ENCODE measurements at regions not wholly inside any gene's neighbourhood (a gene's known extent, or its start where the extent isn't known, plus 50 kb on each side); places are given as distances from the start of the nearest gene placed in this dataset.
A peak's percentile ranks its signal among the peaks of the same experiment; 100 is the strongest.

DNA sequence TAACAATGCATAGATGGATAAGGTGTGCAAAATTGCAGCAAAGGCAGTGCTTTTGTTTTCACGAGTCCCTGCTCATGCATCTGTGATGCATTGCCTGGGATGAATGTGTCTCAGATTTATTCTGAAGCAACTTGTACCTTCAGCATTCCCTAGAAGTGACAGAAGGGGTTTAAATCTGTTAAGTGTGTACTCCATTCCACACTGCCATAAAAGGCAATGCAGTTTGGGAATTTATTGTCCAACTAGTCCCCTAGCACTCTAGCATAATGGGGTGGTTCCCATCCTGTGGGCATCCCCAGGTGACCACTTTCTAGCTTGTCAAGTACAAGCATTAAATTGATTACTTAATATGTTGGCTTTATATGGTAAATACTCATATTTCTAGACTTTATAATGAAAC is 306.5 kb upstream of the CBLB start:
- Histone ChIP-seq H3K27me3 (ENCODE audit: insufficient read depth in 3 of 3, low read length in 2 of 3) (peaks cover 0 to 1% (median 0%) of the 10 kb centered on the region in 3 donors), H3K27ac (no peak overlapping the region), H3K9me3 (no peaks in the 10 kb centered on the region), H3K4me1 (no peaks in the 10 kb centered on the region), H3K36me3 (ENCODE audit: insufficient read depth in 1 of 2, low read depth in 1 of 2) (no peaks in the 10 kb centered on the region), H3K4me3 (no peak overlapping the region)
- TF ChIP-seq, protein P1, sequence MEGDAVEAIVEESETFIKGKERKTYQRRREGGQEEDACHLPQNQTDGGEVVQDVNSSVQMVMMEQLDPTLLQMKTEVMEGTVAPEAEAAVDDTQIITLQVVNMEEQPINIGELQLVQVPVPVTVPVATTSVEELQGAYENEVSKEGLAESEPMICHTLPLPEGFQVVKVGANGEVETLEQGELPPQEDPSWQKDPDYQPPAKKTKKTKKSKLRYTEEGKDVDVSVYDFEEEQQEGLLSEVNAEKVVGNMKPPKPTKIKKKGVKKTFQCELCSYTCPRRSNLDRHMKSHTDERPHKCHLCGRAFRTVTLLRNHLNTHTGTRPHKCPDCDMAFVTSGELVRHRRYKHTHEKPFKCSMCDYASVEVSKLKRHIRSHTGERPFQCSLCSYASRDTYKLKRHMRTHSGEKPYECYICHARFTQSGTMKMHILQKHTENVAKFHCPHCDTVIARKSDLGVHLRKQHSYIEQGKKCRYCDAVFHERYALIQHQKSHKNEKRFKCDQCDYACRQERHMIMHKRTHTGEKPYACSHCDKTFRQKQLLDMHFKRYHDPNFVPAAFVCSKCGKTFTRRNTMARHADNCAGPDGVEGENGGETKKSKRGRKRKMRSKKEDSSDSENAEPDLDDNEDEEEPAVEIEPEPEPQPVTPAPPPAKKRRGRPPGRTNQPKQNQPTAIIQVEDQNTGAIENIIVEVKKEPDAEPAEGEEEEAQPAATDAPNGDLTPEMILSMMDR (IDR thresholded peaks at IDR 0.05) = no peak
- 76 to 92% (median 83%) methylated on average over 1 of the region's 1 CpG for WGBS, 3 donors
- intact Hi-C loops (cut with DNase I) = no loop called here
- no peak for ATAC-seq
- no peak for DNase-seq

DNA sequence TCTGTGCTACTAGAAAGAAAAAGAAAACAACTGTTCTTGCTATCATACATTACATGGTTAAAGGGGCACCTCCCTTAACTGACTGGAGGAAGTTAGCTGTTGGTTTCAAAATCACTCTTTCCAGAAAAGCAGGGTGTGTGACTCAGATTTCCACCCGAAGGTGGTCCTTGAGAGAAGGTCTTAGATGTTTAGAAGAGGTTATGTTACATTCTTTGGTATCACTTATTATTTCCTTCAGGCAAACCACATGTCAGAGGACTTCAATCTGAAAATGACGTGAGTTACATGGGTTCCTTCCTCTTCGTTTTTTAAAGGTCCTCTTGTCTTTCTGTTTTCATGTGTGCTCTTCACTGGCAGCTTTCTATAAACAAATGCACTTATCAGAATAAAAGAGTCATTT is 307.9 kb upstream of the CBLB start:
- Histone ChIP-seq H3K4me3 (no peak overlapping the region), H3K27ac (no peak overlapping the region), H3K36me3 (ENCODE audit: insufficient read depth in 1 of 2, low read depth in 1 of 2) (no peaks in the 10 kb centered on the region), H3K27me3 (ENCODE audit: insufficient read depth in 3 of 3, low read length in 2 of 3) (peaks cover 0 to 1% (median 0%) of the 10 kb centered on the region in 3 donors), H3K4me1 (no peaks in the 10 kb centered on the region), H3K9me3 (no peaks in the 10 kb centered on the region)
- DNase-seq (no peak), ATAC-seq (no peak)
- TF ChIP-seq, protein P1 (IDR thresholded peaks at IDR 0.05) = no peak
- WGBS, 3 donors = 39 to 51% (median 40%) methylated on average over 3 of the region's 3 CpGs
- intact Hi-C loops (cut with DNase I) = no loop called here

DNA sequence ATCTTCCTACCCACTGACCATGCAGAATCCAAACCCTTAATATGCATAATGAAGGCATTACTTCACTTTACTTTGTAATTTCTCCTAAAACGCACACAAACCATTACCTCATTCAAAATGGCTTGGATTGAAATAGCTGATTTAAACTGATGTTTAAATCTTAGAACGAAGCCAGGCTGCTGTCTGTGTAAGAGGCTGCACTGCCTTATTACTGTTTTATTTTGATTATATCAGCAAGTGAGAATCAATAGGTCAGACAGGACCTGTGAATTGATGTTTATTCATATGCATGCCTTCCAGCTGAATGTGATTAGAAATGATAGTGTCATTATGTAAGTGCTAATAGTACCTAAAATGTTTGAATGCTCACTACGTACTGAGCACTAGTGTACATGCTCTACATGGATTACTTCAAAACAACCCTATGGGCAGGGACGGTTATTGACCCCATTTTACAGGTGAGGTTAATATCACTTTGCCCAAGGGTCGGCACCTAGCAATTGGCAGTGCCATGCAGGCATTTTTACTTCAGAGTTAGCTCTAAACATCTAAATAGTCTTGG is 314.2 kb upstream of the CBLB start:
- Histone ChIP-seq H3K4me1 (peaks cover 17% of the 10 kb centered on the region), H3K36me3 (ENCODE audit: insufficient read depth in 1 of 2, low read depth in 1 of 2) (no peaks in the 10 kb centered on the region), H3K9me3 (no peaks in the 10 kb centered on the region), H3K27ac (peak overlapping the region; percentile 81), H3K27me3 (ENCODE audit: insufficient read depth in 3 of 3, low read length in 2 of 3) (peaks cover 0 to 1% (median 0%) of the 10 kb centered on the region in 3 donors), H3K4me3 (no peak overlapping the region)
- TF ChIP-seq, protein P1 (IDR thresholded peaks at IDR 0.05) = no peak
- 83 to 91% (median 86%) methylated on average over 5 of the region's 5 CpGs for WGBS, 3 donors
- ATAC-seq (no peak), DNase-seq (no peak)
- intact Hi-C loops (cut with DNase I) = loop anchor here in 1 of 2 donors (10.0 kb wide), 1 partner anchor 282 kb away; no protein-coding TSS in a partner anchor

DNA sequence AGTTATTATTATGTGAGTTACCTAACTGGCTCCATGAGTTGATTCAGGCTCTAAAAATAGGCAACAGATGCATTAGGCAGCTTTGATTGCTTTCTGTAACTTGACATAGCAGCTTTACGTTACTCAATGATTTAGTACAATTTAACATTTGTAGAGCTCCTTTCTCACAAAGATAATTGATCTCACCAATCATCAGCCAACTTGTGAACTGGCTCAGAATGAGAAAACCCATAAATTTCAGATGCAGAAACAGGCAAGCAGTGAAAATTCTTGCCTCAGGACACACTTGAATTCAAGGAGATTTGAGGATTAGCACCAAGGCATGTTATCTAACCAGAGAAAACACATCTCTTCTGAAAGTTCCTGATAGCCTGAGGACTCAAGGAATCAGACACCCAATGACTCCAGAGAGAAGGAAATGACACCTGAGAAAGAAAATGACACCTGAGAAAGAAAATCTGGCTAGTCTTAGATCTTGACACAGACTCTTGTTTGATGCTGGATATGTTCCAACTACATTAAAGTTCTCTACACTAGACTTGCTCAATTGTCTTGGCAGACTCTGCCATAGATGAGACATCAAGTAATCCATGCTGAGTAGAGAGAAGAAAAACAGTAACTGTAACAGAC is 315.1 kb upstream of the CBLB start:
- Histone ChIP-seq H3K27ac (peak overlapping the region; percentile 81), H3K4me3 (no peak overlapping the region), H3K36me3 (ENCODE audit: insufficient read depth in 1 of 2, low read depth in 1 of 2) (no peaks in the 10 kb centered on the region), H3K9me3 (no peaks in the 10 kb centered on the region), H3K4me1 (peaks cover 17% of the 10 kb centered on the region), H3K27me3 (ENCODE audit: insufficient read depth in 3 of 3, low read length in 2 of 3) (peaks cover 0 to 1% (median 0%) of the 10 kb centered on the region in 3 donors)
- DNase-seq (no peak), ATAC-seq (peak in 3 of 4 donors; percentile 83 to 92 (median 89))
- intact Hi-C loops (cut with DNase I) = loop anchor here in 1 of 2 donors (10.0 kb wide), 1 partner anchor 281 kb away; no protein-coding TSS in a partner anchor
- 25 to 51% (median 49%) methylated on average over 1 of the region's 1 CpG for WGBS, 3 donors
- TF ChIP-seq, protein P1 (IDR thresholded peaks at IDR 0.05) = no peak
